ENCODE measurements at regions not wholly inside any gene's neighbourhood (a gene's known extent, or its start where the extent isn't known, plus 50 kb on each side); places are given as distances from the start of the nearest gene placed in this dataset.

DNA sequence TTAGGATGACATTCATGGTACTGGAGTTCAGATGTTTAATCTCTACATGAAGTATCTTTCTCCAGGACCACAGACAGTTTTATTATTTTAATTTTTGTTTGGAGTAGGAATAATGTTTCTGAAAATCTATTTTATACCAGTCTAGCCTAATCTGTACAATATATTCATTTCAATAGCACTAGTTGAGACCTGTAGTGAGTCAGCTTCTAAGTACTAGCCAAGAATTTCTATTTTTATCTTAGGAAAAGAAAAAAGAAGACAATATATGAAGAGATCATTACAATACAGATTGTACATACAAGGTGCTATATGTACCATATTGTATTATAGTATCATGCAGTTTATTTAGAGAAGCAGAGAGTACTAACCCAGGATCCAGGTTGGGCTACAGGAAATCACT is 826.9 kb upstream of the PIK3C3 start:
- no peak overlapping the region for H3K4me3 Mint-ChIP-seq
- no peak for ATAC-seq (replicated peaks in 1 of 4)
- Histone ChIP-seq H3K4me1 (ENCODE audit: control insufficient read depth in 1 of 2, extremely low read depth in 1 of 2, insufficient read depth in 2 of 2, low read length in 2 of 2) (no peaks in the 10 kb centered on the region), H3K36me3 (ENCODE audit: control insufficient read depth in 2 of 2, extremely low read depth in 1 of 2, insufficient read depth in 1 of 2, low read length in 1 of 2) (no peaks in the 10 kb centered on the region), H3K27ac (ENCODE audit: low read length) (no peak overlapping the region), H3K9me3 (no peaks in the 10 kb centered on the region), H3K27me3 (replicated peaks in 1 of 2; ENCODE audit: control insufficient read depth in 2 of 2, extremely low read depth in 1 of 2, insufficient read depth in 2 of 2, low read length in 1 of 2) (no peaks in the 10 kb centered on the region), H3K4me3 (ENCODE audit: control insufficient read depth in 1 of 2, extremely low read depth in 1 of 2, low read length in 1 of 2) (no peak overlapping the region)
- H3K27ac Mint-ChIP-seq, result no peak overlapping the region
- H3K36me3 Mint-ChIP-seq, result no peaks in the 10 kb centered on the region
- ChIA-PET CTCF (no interaction called here), POLR2A (no interaction called here)
- peaks cover 9 to 16% (median 15%) of the 10 kb centered on the region in 3 donors for H3K9me3 Mint-ChIP-seq
- no peaks in the 10 kb centered on the region for H3K4me1 Mint-ChIP-seq
- H3K27me3 Mint-ChIP-seq, result no peaks in the 10 kb centered on the region
- DNase-seq, result no peak

- H3K9me3 ChIP-seq, result no peaks in the 10 kb centered on the region
- Mint-ChIP-seq H3K27ac (no peak overlapping the region), H3K4me3 (no peak overlapping the region), H3K36me3 (no peaks in the 10 kb centered on the region), H3K27me3 (no peaks in the 10 kb centered on the region), H3K4me1 (no peaks in the 10 kb centered on the region), H3K9me3 (peaks cover 6 to 17% (median 17%) of the 10 kb centered on the region in 3 donors)
- ATAC-seq (replicated peaks in 1 of 4), result no peak
- POLR2A ChIA-PET, result no interaction called here
- DNase-seq, result no peak
- no peaks in the 10 kb centered on the region for H3K36me3 ChIP-seq (ENCODE audit: control insufficient read depth in 2 of 2, extremely low read depth in 1 of 2, insufficient read depth in 1 of 2, low read length in 1 of 2)
- no peak overlapping the region for H3K27ac ChIP-seq (ENCODE audit: low read length)
- CTCF ChIA-PET, result no interaction called here
- H3K4me1 ChIP-seq (ENCODE audit: control insufficient read depth in 1 of 2, extremely low read depth in 1 of 2, insufficient read depth in 2 of 2, low read length in 2 of 2), result no peaks in the 10 kb centered on the region
- no peaks in the 10 kb centered on the region for H3K27me3 ChIP-seq (replicated peaks in 1 of 2; ENCODE audit: control insufficient read depth in 2 of 2, extremely low read depth in 1 of 2, insufficient read depth in 2 of 2, low read length in 1 of 2)
- no CpG with 5 or more reads among the region's 2 CpGs for WGBS (ENCODE audit: insufficient coverage)
- H3K4me3 ChIP-seq (ENCODE audit: control insufficient read depth in 1 of 2, extremely low read depth in 1 of 2, low read length in 1 of 2), result no peak overlapping the region
Measured at GRCh38 chr18:41126541-41127235, 828.3 kb upstream of the PIK3C3 start.

GRCh38 chr18:41121116-41121826 is 833.8 kb upstream of the PIK3C3 start:
- CTCF ChIA-PET, result no interaction called here
- no peaks in the 10 kb centered on the region for H3K9me3 ChIP-seq
- POLR2A ChIA-PET, result interaction anchor here in 1 of 2 donors (0.5 kb wide), 1 partner anchor 117 kb away, joined by 3 read pairs; no protein-coding TSS in a partner anchor
- Mint-ChIP-seq H3K4me1 (no peaks in the 10 kb centered on the region), H3K4me3 (no peak overlapping the region), H3K9me3 (peaks cover 7 to 20% (median 20%) of the 10 kb centered on the region in 3 donors), H3K36me3 (no peaks in the 10 kb centered on the region), H3K27ac (no peak overlapping the region), H3K27me3 (no peaks in the 10 kb centered on the region)
- no peak for DNase-seq
- no peaks in the 10 kb centered on the region for H3K27me3 ChIP-seq (replicated peaks in 1 of 2; ENCODE audit: control insufficient read depth in 2 of 2, extremely low read depth in 1 of 2, insufficient read depth in 2 of 2, low read length in 1 of 2)
- H3K27ac ChIP-seq (ENCODE audit: low read length), result no peak overlapping the region
- H3K4me3 ChIP-seq (ENCODE audit: control insufficient read depth in 1 of 2, extremely low read depth in 1 of 2, low read length in 1 of 2), result no peak overlapping the region
- 33% methylated on average over 1 of the region's 4 CpGs for WGBS (ENCODE audit: insufficient coverage)
- H3K4me1 ChIP-seq (ENCODE audit: control insufficient read depth in 1 of 2, extremely low read depth in 1 of 2, insufficient read depth in 2 of 2, low read length in 2 of 2), result no peaks in the 10 kb centered on the region
- H3K36me3 ChIP-seq (ENCODE audit: control insufficient read depth in 2 of 2, extremely low read depth in 1 of 2, insufficient read depth in 1 of 2, low read length in 1 of 2), result no peaks in the 10 kb centered on the region
- no peak for ATAC-seq (replicated peaks in 1 of 4)

DNA sequence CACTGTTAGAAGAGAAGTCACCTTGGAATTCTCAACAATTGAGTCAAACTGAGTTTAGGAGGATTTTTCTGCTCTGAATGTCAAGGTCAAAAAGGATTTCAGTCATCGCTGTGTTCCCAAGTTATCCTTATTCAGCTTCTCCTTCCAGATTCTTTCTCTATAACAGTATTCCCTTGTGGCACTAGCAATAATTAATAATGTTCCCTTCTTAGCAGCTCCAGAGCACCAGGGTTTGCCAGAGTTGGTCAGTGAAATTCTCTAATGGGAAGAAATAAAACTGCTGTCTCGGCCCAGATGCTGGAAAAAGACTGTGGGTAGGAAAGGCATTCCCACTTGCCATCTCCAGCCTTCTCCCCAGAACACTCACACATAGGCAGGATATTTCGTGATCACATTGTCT is 836.0 kb upstream of the PIK3C3 start:
- Histone ChIP-seq H3K27me3 (replicated peaks in 1 of 2; ENCODE audit: control insufficient read depth in 2 of 2, extremely low read depth in 1 of 2, insufficient read depth in 2 of 2, low read length in 1 of 2) (no peaks in the 10 kb centered on the region), H3K36me3 (ENCODE audit: control insufficient read depth in 2 of 2, extremely low read depth in 1 of 2, insufficient read depth in 1 of 2, low read length in 1 of 2) (no peaks in the 10 kb centered on the region), H3K27ac (ENCODE audit: low read length) (no peak overlapping the region), H3K4me1 (ENCODE audit: control insufficient read depth in 1 of 2, extremely low read depth in 1 of 2, insufficient read depth in 2 of 2, low read length in 2 of 2) (no peaks in the 10 kb centered on the region), H3K4me3 (ENCODE audit: control insufficient read depth in 1 of 2, extremely low read depth in 1 of 2, low read length in 1 of 2) (no peak overlapping the region), H3K9me3 (no peaks in the 10 kb centered on the region)
- WGBS (ENCODE audit: insufficient coverage), result no CpG with 5 or more reads among the region's 3 CpGs
- H3K27ac Mint-ChIP-seq, result no peak overlapping the region
- peaks cover 7 to 25% (median 23%) of the 10 kb centered on the region in 3 donors for H3K9me3 Mint-ChIP-seq
- ChIA-PET CTCF (no interaction called here), POLR2A (no interaction called here)
- no peaks in the 10 kb centered on the region for H3K27me3 Mint-ChIP-seq
- ATAC-seq (replicated peaks in 1 of 4) (no peak), DNase-seq (no peak)
- no peaks in the 10 kb centered on the region for H3K36me3 Mint-ChIP-seq
- no peaks in the 10 kb centered on the region for H3K4me1 Mint-ChIP-seq
- no peak overlapping the region for H3K4me3 Mint-ChIP-seq

- DNase-seq, result no peak
- Mint-ChIP-seq H3K27me3 (no peaks in the 10 kb centered on the region), H3K9me3 (peaks cover 10 to 36% (median 35%) of the 10 kb centered on the region in 3 donors), H3K4me3 (no peak overlapping the region), H3K4me1 (no peaks in the 10 kb centered on the region), H3K27ac (no peak overlapping the region), H3K36me3 (no peaks in the 10 kb centered on the region)
- ChIA-PET POLR2A (no interaction called here), CTCF (no interaction called here)
- Histone ChIP-seq H3K27me3 (replicated peaks in 1 of 2; ENCODE audit: control insufficient read depth in 2 of 2, extremely low read depth in 1 of 2, insufficient read depth in 2 of 2, low read length in 1 of 2) (no peaks in the 10 kb centered on the region), H3K36me3 (ENCODE audit: control insufficient read depth in 2 of 2, extremely low read depth in 1 of 2, insufficient read depth in 1 of 2, low read length in 1 of 2) (no peaks in the 10 kb centered on the region), H3K27ac (ENCODE audit: low read length) (no peak overlapping the region), H3K9me3 (no peaks in the 10 kb centered on the region), H3K4me3 (ENCODE audit: control insufficient read depth in 1 of 2, extremely low read depth in 1 of 2, low read length in 1 of 2) (no peak overlapping the region), H3K4me1 (ENCODE audit: control insufficient read depth in 1 of 2, extremely low read depth in 1 of 2, insufficient read depth in 2 of 2, low read length in 2 of 2) (no peaks in the 10 kb centered on the region)
- no peak for ATAC-seq (replicated peaks in 1 of 4)
- WGBS (ENCODE audit: insufficient coverage), result no CpG with 5 or more reads among the region's 2 CpGs
Measured at GRCh38 chr18:41113885-41114482, 841.0 kb upstream of the PIK3C3 start.

- no peak for ATAC-seq (replicated peaks in 1 of 4)
Measured at GRCh38 chr18:41099451-41099850, 855.6 kb upstream of the PIK3C3 start.

More at GRCh38 chr18:41099451-41099850, 855.6 kb upstream of the PIK3C3 start:
- CTCF ChIA-PET, result no interaction called here
- POLR2A ChIA-PET, result no interaction called here
- H3K27me3 Mint-ChIP-seq, result no peaks in the 10 kb centered on the region
- H3K4me1 Mint-ChIP-seq, result no peaks in the 10 kb centered on the region
- H3K27ac Mint-ChIP-seq, result no peak overlapping the region
- H3K9me3 Mint-ChIP-seq, result peaks cover 14 to 31% (median 27%) of the 10 kb centered on the region in 3 donors
- no peaks in the 10 kb centered on the region for H3K36me3 Mint-ChIP-seq
- Histone ChIP-seq H3K4me3 (ENCODE audit: control insufficient read depth in 1 of 2, extremely low read depth in 1 of 2, low read length in 1 of 2) (no peak overlapping the region), H3K4me1 (ENCODE audit: control insufficient read depth in 1 of 2, extremely low read depth in 1 of 2, insufficient read depth in 2 of 2, low read length in 2 of 2) (no peaks in the 10 kb centered on the region), H3K27ac (ENCODE audit: low read length) (no peak overlapping the region), H3K36me3 (ENCODE audit: control insufficient read depth in 2 of 2, extremely low read depth in 1 of 2, insufficient read depth in 1 of 2, low read length in 1 of 2) (no peaks in the 10 kb centered on the region), H3K9me3 (no peaks in the 10 kb centered on the region), H3K27me3 (replicated peaks in 1 of 2; ENCODE audit: control insufficient read depth in 2 of 2, extremely low read depth in 1 of 2, insufficient read depth in 2 of 2, low read length in 1 of 2) (no peaks in the 10 kb centered on the region)
- H3K4me3 Mint-ChIP-seq, result no peak overlapping the region
- no peak for DNase-seq

Data from T-cell (primary cell).